ENCODE measurements at regions not wholly inside any gene's neighbourhood (a gene's known extent, or its start where the extent isn't known, plus 50 kb on each side); places are given as distances from the start of the nearest gene placed in this dataset.
"Not testable (repeated sequence)": the region's sequence is repeated elsewhere in the genome, so short reads cannot be mapped to it uniquely, and the experiment has no call there.

GRCh38 chr12:70008944-70009343 is 183.9 kb downstream of the MYRFL start:
- ChIA-PET POLR2A (no interaction called here), CTCF (no interaction called here)
- no peak for DNase-seq (ENCODE audit: low read depth)
- Histone ChIP-seq H3K4me3 (ENCODE audit: low read depth, low read length) (no peak overlapping the region), H3K36me3 (ENCODE audit: control insufficient read depth, insufficient read depth, low read length) (no peaks in the 10 kb centered on the region), H3K27me3 (ENCODE audit: control insufficient read depth, insufficient read depth, low read length) (no peaks in the 10 kb centered on the region)
- no peak for TF ChIP-seq CTCF (IDR thresholded peaks at IDR 0.05; ENCODE audit: insufficient read depth, low read depth, low read length)

- no peaks in the 10 kb centered on the region for H3K36me3 ChIP-seq (ENCODE audit: control insufficient read depth, insufficient read depth, low read length)
- CTCF ChIA-PET = no interaction called here
- H3K27me3 ChIP-seq (ENCODE audit: control insufficient read depth, insufficient read depth, low read length) = no peaks in the 10 kb centered on the region
- H3K4me3 ChIP-seq (ENCODE audit: low read depth, low read length) = no peak overlapping the region
- POLR2A ChIA-PET = no interaction called here
- DNase-seq (ENCODE audit: low read depth) = no peak
- no peak for TF ChIP-seq CTCF (IDR thresholded peaks at IDR 0.05; ENCODE audit: insufficient read depth, low read depth, low read length)
Measured at GRCh38 chr12:70011353-70011752, 186.3 kb downstream of the MYRFL start.

GRCh38 chr12:70013016-70013415 is 188.0 kb downstream of the MYRFL start:
- POLR2A ChIA-PET; DNase-seq (ENCODE audit: low read depth); H3K36me3 ChIP-seq (ENCODE audit: control insufficient read depth, insufficient read depth, low read length); H3K4me3 ChIP-seq (ENCODE audit: low read depth, low read length); H3K27me3 ChIP-seq (ENCODE audit: control insufficient read depth, insufficient read depth, low read length); CTCF ChIA-PET: not testable (repeated sequence)

- DNase-seq (ENCODE audit: low read depth) = no peak
- Histone ChIP-seq H3K4me3 (ENCODE audit: low read depth, low read length) (no peak overlapping the region), H3K36me3 (ENCODE audit: control insufficient read depth, insufficient read depth, low read length) (no peaks in the 10 kb centered on the region), H3K27me3 (ENCODE audit: control insufficient read depth, insufficient read depth, low read length) (no peaks in the 10 kb centered on the region)
- POLR2A ChIA-PET = no interaction called here
- TF ChIP-seq CTCF (IDR thresholded peaks at IDR 0.05; ENCODE audit: insufficient read depth, low read depth, low read length) = no peak
- CTCF ChIA-PET = no interaction called here
Measured at GRCh38 chr12:70028515-70028914, 203.5 kb downstream of the MYRFL start.

- H3K36me3 ChIP-seq (ENCODE audit: control insufficient read depth, insufficient read depth, low read length) = no peaks in the 10 kb centered on the region
- no peak for TF ChIP-seq CTCF (IDR thresholded peaks at IDR 0.05; ENCODE audit: insufficient read depth, low read depth, low read length)
- ChIA-PET CTCF (no interaction called here), POLR2A (no interaction called here)
- H3K27me3 ChIP-seq (ENCODE audit: control insufficient read depth, insufficient read depth, low read length) = no peaks in the 10 kb centered on the region
- DNase-seq (ENCODE audit: low read depth) = no peak
- H3K4me3 ChIP-seq (ENCODE audit: low read depth, low read length) = no peak overlapping the region
Measured at GRCh38 chr12:70028918-70029317, 203.9 kb downstream of the MYRFL start.

- POLR2A ChIA-PET = no interaction called here
- no peak for TF ChIP-seq CTCF (IDR thresholded peaks at IDR 0.05; ENCODE audit: insufficient read depth, low read depth, low read length)
- CTCF ChIA-PET = no interaction called here
- H3K4me3 ChIP-seq (ENCODE audit: low read depth, low read length) = no peak overlapping the region
- no peaks in the 10 kb centered on the region for H3K27me3 ChIP-seq (ENCODE audit: control insufficient read depth, insufficient read depth, low read length)
- no peak for DNase-seq (ENCODE audit: low read depth)
- no peaks in the 10 kb centered on the region for H3K36me3 ChIP-seq (ENCODE audit: control insufficient read depth, insufficient read depth, low read length)
Measured at GRCh38 chr12:70031046-70031445, 206.0 kb downstream of the MYRFL start.
